KOPT-K1 (cell line): ENCODE measurements at regions not wholly inside any gene's neighbourhood (a gene's known extent, or its start where the extent isn't known, plus 50 kb on each side); places are given as distances from the start of the nearest gene placed in this dataset.
"Not testable (repeated sequence)": the region's sequence is repeated elsewhere in the genome, so short reads cannot be mapped to it uniquely, and the experiment has no call there.

Experiments used
- H3K27ac ChIP-seq: fragments of 200-600 bp; sonication (generic); 2 replicates; pipeline ENCODE4 v1.5.1; 2016; ENCODE audit warnings: antibody characterized with exemption, mild to moderate bottlenecking, low read depth, low read length; ENCODE audit not compliant: poor library complexity, severe bottlenecking
- H3K36me3 ChIP-seq: fragments of 200-600 bp; sonication (generic); 2 replicates; pipeline ENCODE4 v1.5.1; 2017; ENCODE audit warnings: antibody characterized with exemption, mild to moderate bottlenecking, low read length, moderate library complexity; ENCODE audit not compliant: insufficient read depth
- H3K9me3 ChIP-seq: fragments of 200-600 bp; sonication (generic); 2 replicates; pipeline ENCODE4 v1.5.1; 2017; ENCODE audit warnings: antibody characterized with exemption, low read length, mild to moderate bottlenecking; ENCODE audit not compliant: insufficient read depth, poor library complexity, severe bottlenecking

- H3K27ac ChIP-seq, result no peak overlapping the region
- no peaks in the 10 kb centered on the region for H3K9me3 ChIP-seq
These were observed 84.1 kb upstream of the PRDX6 start for GRCh38 chr1:173392895-173393658.

GRCh38 chr1:173393659-173394000, 83.5 kb upstream of the PRDX6 start:
- Histone ChIP-seq H3K36me3 (no peaks in the 10 kb centered on the region), H3K9me3 (no peaks in the 10 kb centered on the region), H3K27ac (no peak overlapping the region)

More at GRCh38 chr1:173392895-173393658, 84.1 kb upstream of the PRDX6 start:
- H3K36me3 ChIP-seq, result no peaks in the 10 kb centered on the region

- not testable (repeated sequence) for H3K9me3 ChIP-seq, H3K27ac ChIP-seq, H3K36me3 ChIP-seq
These were observed 82.3 kb upstream of the PRDX6 start for GRCh38 chr1:173394813-173395212.

- H3K9me3 ChIP-seq, result no peaks in the 10 kb centered on the region
- H3K27ac ChIP-seq, result no peak overlapping the region
- H3K36me3 ChIP-seq, result no peaks in the 10 kb centered on the region
These were observed 81.4 kb upstream of the PRDX6 start for GRCh38 chr1:173395762-173396161.

GRCh38 chr1:173400387-173400995, 76.6 kb upstream of the PRDX6 start:
- Histone ChIP-seq H3K36me3 (no peaks in the 10 kb centered on the region), H3K27ac (no peak overlapping the region), H3K9me3 (no peaks in the 10 kb centered on the region)

- no peaks in the 10 kb centered on the region for H3K36me3 ChIP-seq
- H3K27ac ChIP-seq, result no peak overlapping the region
- H3K9me3 ChIP-seq, result no peaks in the 10 kb centered on the region
These were observed 73.1 kb upstream of the PRDX6 start for GRCh38 chr1:173403996-173404395.

GRCh38 chr1:173405281-173405680, 71.9 kb upstream of the PRDX6 start:
- no peaks in the 10 kb centered on the region for H3K36me3 ChIP-seq
- H3K27ac ChIP-seq, result no peak overlapping the region

GRCh38 chr1:173405834-173406233, 71.3 kb upstream of the PRDX6 start:
- Histone ChIP-seq H3K27ac (no peak overlapping the region), H3K9me3 (no peaks in the 10 kb centered on the region), H3K36me3 (no peaks in the 10 kb centered on the region)

More at GRCh38 chr1:173405281-173405680, 71.9 kb upstream of the PRDX6 start:
- no peaks in the 10 kb centered on the region for H3K9me3 ChIP-seq

- Histone ChIP-seq H3K27ac (no peak overlapping the region), H3K9me3 (no peaks in the 10 kb centered on the region), H3K36me3 (no peaks in the 10 kb centered on the region)
These were observed 70.3 kb upstream of the PRDX6 start for GRCh38 chr1:173406783-173407230.

GRCh38 chr1:173407846-173408245, 69.3 kb upstream of the PRDX6 start:
- H3K36me3 ChIP-seq, result no peaks in the 10 kb centered on the region
- no peaks in the 10 kb centered on the region for H3K9me3 ChIP-seq
- H3K27ac ChIP-seq, result no peak overlapping the region

- Histone ChIP-seq H3K36me3 (no peaks in the 10 kb centered on the region), H3K9me3 (no peaks in the 10 kb centered on the region), H3K27ac (no peak overlapping the region)
These were observed 68.2 kb upstream of the PRDX6 start for GRCh38 chr1:173408886-173409285.

GRCh38 chr1:173409613-173410012, 67.5 kb upstream of the PRDX6 start:
- Histone ChIP-seq H3K9me3 (no peaks in the 10 kb centered on the region), H3K36me3 (no peaks in the 10 kb centered on the region), H3K27ac (no peak overlapping the region)

GRCh38 chr1:173410133-173410793, 66.9 kb upstream of the PRDX6 start:
- Histone ChIP-seq H3K9me3 (no peaks in the 10 kb centered on the region), H3K36me3 (no peaks in the 10 kb centered on the region), H3K27ac (no peak overlapping the region)

- H3K36me3 ChIP-seq, result no peaks in the 10 kb centered on the region
- no peak overlapping the region for H3K27ac ChIP-seq
- no peaks in the 10 kb centered on the region for H3K9me3 ChIP-seq
These were observed 66.3 kb upstream of the PRDX6 start for GRCh38 chr1:173410794-173411236.

- H3K27ac ChIP-seq, result no peak overlapping the region
These were observed 65.0 kb upstream of the PRDX6 start for GRCh38 chr1:173411835-173412742.

More at GRCh38 chr1:173411835-173412742, 65.0 kb upstream of the PRDX6 start:
- Histone ChIP-seq H3K36me3 (no peaks in the 10 kb centered on the region), H3K9me3 (no peaks in the 10 kb centered on the region)
